WERI-Rb-1 (cell line): ENCODE measurements at regions not wholly inside any gene's neighbourhood (a gene's known extent, or its start where the extent isn't known, plus 50 kb on each side); places are given as distances from the start of the nearest gene placed in this dataset.

Experiments
- DNase-seq: peaks from one replicate; pipeline ENCODE4 v3.0.0-alpha.2; 2020
- H3K27ac ChIP-seq: fragments of 250-450 bp; sonication (Bioruptor Pico); 2 replicates; pipeline ENCODE4 v1.5.1; 2020; ENCODE audit warnings: mild to moderate bottlenecking, moderate library complexity
- H3K27me3 ChIP-seq: fragments of 250-450 bp; sonication (Bioruptor Pico); 2 replicates; pipeline ENCODE4 v1.5.1; 2021; ENCODE audit warnings: mild to moderate bottlenecking, low read depth, moderate library complexity; ENCODE audit not compliant: insufficient read depth, severe bottlenecking
- H3K36me3 ChIP-seq: fragments of 250-450 bp; sonication (Bioruptor Pico); 2 replicates; pipeline ENCODE4 v1.5.1; 2020; ENCODE audit warnings: mild to moderate bottlenecking, moderate library complexity
- H3K4me3 ChIP-seq: 2 replicates; pipeline ENCODE4 v1.5.1; 2011; ENCODE audit warnings: low read depth, mild to moderate bottlenecking, control low read depth, low read length
- H3K9me3 ChIP-seq: fragments of 250-450 bp; sonication (Bioruptor Pico); 2 replicates; pipeline ENCODE4 v1.5.1; 2021; ENCODE audit warnings: mild to moderate bottlenecking, moderate library complexity; ENCODE audit not compliant: severe bottlenecking
- CTCF ChIP-seq: IDR thresholded peaks from 2 replicates; pipeline ENCODE4 v1.5.1; 2011; ENCODE audit warnings: low read depth, mild to moderate bottlenecking, control low read depth, inconsistent platforms, low read length

GRCh38 chr7:47215640-47216039 is 366.3 kb downstream of the TNS3 start:
- H3K27ac ChIP-seq = no peak overlapping the region
- no peak for TF ChIP-seq CTCF

GRCh38 chr7:47215049-47215448 is 366.9 kb downstream of the TNS3 start:
- DNase-seq = no peak

More at GRCh38 chr7:47215640-47216039, 366.3 kb downstream of the TNS3 start:
- peaks cover 2% of the 10 kb centered on the region for H3K9me3 ChIP-seq
- no peak for DNase-seq
- no peaks in the 10 kb centered on the region for H3K36me3 ChIP-seq
- H3K4me3 ChIP-seq = no peak overlapping the region
- H3K27me3 ChIP-seq = no peaks in the 10 kb centered on the region

GRCh38 chr7:47213276-47213675 is 368.6 kb downstream of the TNS3 start:
- no peak overlapping the region for H3K4me3 ChIP-seq
- H3K9me3 ChIP-seq = peaks cover 3% of the 10 kb centered on the region
- H3K36me3 ChIP-seq = no peaks in the 10 kb centered on the region
- DNase-seq = no peak
- H3K27me3 ChIP-seq = no peaks in the 10 kb centered on the region
- H3K27ac ChIP-seq = no peak overlapping the region
- no peak for TF ChIP-seq CTCF

More at GRCh38 chr7:47215049-47215448, 366.9 kb downstream of the TNS3 start:
- no peak for TF ChIP-seq CTCF
- Histone ChIP-seq H3K9me3 (peaks cover 3% of the 10 kb centered on the region), H3K4me3 (no peak overlapping the region), H3K27ac (no peak overlapping the region), H3K27me3 (no peaks in the 10 kb centered on the region), H3K36me3 (no peaks in the 10 kb centered on the region)

- no peak for DNase-seq
- no peaks in the 10 kb centered on the region for H3K36me3 ChIP-seq
- H3K27me3 ChIP-seq = no peaks in the 10 kb centered on the region
Observed at GRCh38 chr7:47211519-47211973, 370.4 kb downstream of the TNS3 start.

GRCh38 chr7:47210281-47210854 is 371.5 kb downstream of the TNS3 start:
- H3K36me3 ChIP-seq = no peaks in the 10 kb centered on the region
- peaks cover 3% of the 10 kb centered on the region for H3K9me3 ChIP-seq
- DNase-seq = no peak
- H3K27ac ChIP-seq = no peak overlapping the region
- no peak for TF ChIP-seq CTCF
- H3K4me3 ChIP-seq = no peak overlapping the region
- no peaks in the 10 kb centered on the region for H3K27me3 ChIP-seq

More at GRCh38 chr7:47211519-47211973, 370.4 kb downstream of the TNS3 start:
- no peak for TF ChIP-seq CTCF
- no peak overlapping the region for H3K4me3 ChIP-seq
- H3K27ac ChIP-seq = no peak overlapping the region
- H3K9me3 ChIP-seq = peaks cover 3% of the 10 kb centered on the region

- TF ChIP-seq CTCF = no peak
- Histone ChIP-seq H3K27ac (no peak overlapping the region), H3K9me3 (peaks cover 3% of the 10 kb centered on the region), H3K36me3 (no peaks in the 10 kb centered on the region), H3K27me3 (no peaks in the 10 kb centered on the region), H3K4me3 (no peak overlapping the region)
- no peak for DNase-seq
Observed at GRCh38 chr7:47207956-47208355, 374.0 kb downstream of the TNS3 start.
